ENCODE measurements at regions not wholly inside any gene's neighbourhood (a gene's known extent, or its start where the extent isn't known, plus 50 kb on each side); places are given as distances from the start of the nearest gene placed in this dataset.

GRCh38 chr20:24798930-24799705 lies 150.0 kb upstream of the CST7 start:
- Histone ChIP-seq H3K27me3 (no peaks in the 10 kb centered on the region), H3K4me1 (ENCODE audit: low read depth) (no peaks in the 10 kb centered on the region), H3K36me3 (no peaks in the 10 kb centered on the region), H3K9me3 (ENCODE audit: low read depth) (no peaks in the 10 kb centered on the region), H3K27ac (no peak overlapping the region), H3K4me3 (no peak overlapping the region)
- TF ChIP-seq CTCF (IDR thresholded peaks at IDR 0.05; ENCODE audit: low read depth, low read length): no peak
- no peak for DNase-seq (ENCODE audit: low read depth in 1 of 2, low spot score in 1 of 2)

- no peak overlapping the region for H3K27ac ChIP-seq
- no peaks in the 10 kb centered on the region for H3K9me3 ChIP-seq (ENCODE audit: low read depth)
- no peaks in the 10 kb centered on the region for H3K4me1 ChIP-seq (ENCODE audit: low read depth)
- DNase-seq (ENCODE audit: low read depth in 1 of 2, low spot score in 1 of 2): no peak
- TF ChIP-seq CTCF (IDR thresholded peaks at IDR 0.05; ENCODE audit: low read depth, low read length): no peak
- H3K4me3 ChIP-seq: no peak overlapping the region
- H3K27me3 ChIP-seq: no peaks in the 10 kb centered on the region
- no peaks in the 10 kb centered on the region for H3K36me3 ChIP-seq
These were observed 149.0 kb upstream of the CST7 start for GRCh38 chr20:24799971-24800580.

GRCh38 chr20:24802286-24802820 lies 146.7 kb upstream of the CST7 start:
- Histone ChIP-seq H3K4me1 (ENCODE audit: low read depth) (no peaks in the 10 kb centered on the region), H3K27me3 (no peaks in the 10 kb centered on the region)
- no peak for TF ChIP-seq CTCF (IDR thresholded peaks at IDR 0.05; ENCODE audit: low read depth, low read length)

DNA sequence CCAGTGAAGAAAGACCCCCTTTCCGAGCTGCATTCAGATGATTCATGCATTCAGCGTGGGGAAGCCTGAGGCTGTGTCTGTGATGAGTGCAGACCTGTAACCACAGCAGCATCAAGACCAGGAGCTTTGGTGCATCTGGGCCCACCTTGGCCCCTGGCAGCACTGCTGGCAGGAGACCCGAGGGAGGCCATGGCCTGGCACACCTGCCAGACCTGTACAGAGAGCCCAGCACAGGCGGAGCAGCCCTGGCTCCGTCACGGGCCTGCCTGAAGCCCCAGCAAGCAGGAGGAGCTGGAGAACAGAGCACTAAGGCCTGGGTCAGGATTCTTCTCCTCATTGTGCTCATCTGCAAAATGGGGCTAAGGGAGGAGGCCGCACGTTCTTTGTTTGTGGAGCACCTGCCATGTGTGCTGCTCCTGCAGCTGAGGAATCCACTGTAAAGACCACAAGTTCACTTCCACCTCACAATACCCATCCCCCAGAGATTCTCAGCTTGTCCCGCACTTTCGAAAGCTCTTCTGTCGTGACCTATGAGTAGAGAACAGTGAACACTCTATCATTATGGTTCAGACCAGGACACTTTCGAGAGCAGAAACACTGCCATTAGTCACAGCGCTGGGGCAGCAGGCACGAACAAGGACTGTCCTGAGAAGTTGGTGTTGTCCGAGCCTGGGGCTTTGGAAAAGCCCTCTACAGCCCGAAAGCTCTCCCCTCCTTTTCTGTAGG lies 144.4 kb upstream of the CST7 start:
- TF ChIP-seq CTCF (IDR thresholded peaks at IDR 0.05; ENCODE audit: low read depth, low read length): no peak
- no peaks in the 10 kb centered on the region for H3K36me3 ChIP-seq
- no peaks in the 10 kb centered on the region for H3K9me3 ChIP-seq (ENCODE audit: low read depth)
- H3K27ac ChIP-seq: no peak overlapping the region
- H3K4me3 ChIP-seq: no peak overlapping the region
- H3K4me1 ChIP-seq (ENCODE audit: low read depth): no peaks in the 10 kb centered on the region
- H3K27me3 ChIP-seq: no peaks in the 10 kb centered on the region
- no peak for DNase-seq (ENCODE audit: low read depth in 1 of 2, low spot score in 1 of 2)

More at GRCh38 chr20:24802286-24802820, 146.7 kb upstream of the CST7 start:
- Histone ChIP-seq H3K4me3 (no peak overlapping the region), H3K36me3 (no peaks in the 10 kb centered on the region), H3K27ac (no peak overlapping the region), H3K9me3 (ENCODE audit: low read depth) (no peaks in the 10 kb centered on the region)
- DNase-seq (ENCODE audit: low read depth in 1 of 2, low spot score in 1 of 2): no peak

DNA sequence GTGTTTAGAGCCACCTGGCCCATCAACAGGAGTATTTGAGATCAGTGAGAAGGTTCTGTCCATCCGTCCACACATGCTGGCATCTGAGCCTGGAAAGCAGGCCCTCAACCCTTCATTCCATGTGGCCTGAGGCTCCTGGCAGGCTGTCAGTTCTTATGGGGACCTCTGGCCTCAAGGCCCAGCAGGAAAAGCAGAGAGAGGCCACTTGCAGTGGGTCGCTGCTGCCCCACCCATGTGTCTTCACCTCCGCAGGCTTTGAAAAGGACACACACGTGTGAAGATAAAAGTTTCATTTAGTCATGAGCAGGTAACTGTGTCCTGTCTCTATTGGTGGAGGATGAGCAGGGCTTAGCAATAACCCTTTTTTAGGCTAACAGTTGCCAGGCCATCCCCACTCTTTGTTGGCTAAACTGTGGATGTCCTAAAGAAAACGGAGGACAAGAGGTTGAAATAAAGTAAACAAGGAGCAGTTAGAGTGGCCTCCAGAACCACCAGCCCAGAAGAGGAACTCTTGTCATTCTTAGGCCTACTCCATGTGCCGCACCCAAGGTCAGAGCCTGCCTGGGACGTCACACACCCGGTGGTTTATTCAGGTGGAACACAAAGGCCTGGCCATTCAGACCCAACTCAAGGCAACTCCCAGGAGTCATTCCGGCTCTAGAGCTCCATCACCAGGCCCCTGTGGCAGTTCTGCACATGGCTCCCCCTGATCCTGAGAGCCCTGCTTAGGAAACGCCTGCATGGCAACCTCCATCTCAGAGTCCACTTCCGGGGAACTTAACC lies 143.4 kb upstream of the CST7 start:
- H3K27me3 ChIP-seq: no peaks in the 10 kb centered on the region

More for the DNA sequence above, 143.4 kb upstream of the CST7 start:
- DNase-seq (ENCODE audit: low read depth in 1 of 2, low spot score in 1 of 2): no peak
- Histone ChIP-seq H3K9me3 (ENCODE audit: low read depth) (no peaks in the 10 kb centered on the region), H3K36me3 (no peaks in the 10 kb centered on the region), H3K4me1 (ENCODE audit: low read depth) (no peaks in the 10 kb centered on the region), H3K4me3 (no peak overlapping the region), H3K27ac (no peak overlapping the region)
- no peak for TF ChIP-seq CTCF (IDR thresholded peaks at IDR 0.05; ENCODE audit: low read depth, low read length)
